CD4-positive, alpha-beta T cell treated with Interferon gamma for 1 hour (primary cell): ENCODE measurements at regions not wholly inside any gene's neighbourhood (a gene's known extent, or its start where the extent isn't known, plus 50 kb on each side); places are given as distances from the start of the nearest gene placed in this dataset.

Experiments used
- DNase-seq: peaks from one replicate; pipeline ENCODE4 v3.0.0-alpha.2; 2020

DNA sequence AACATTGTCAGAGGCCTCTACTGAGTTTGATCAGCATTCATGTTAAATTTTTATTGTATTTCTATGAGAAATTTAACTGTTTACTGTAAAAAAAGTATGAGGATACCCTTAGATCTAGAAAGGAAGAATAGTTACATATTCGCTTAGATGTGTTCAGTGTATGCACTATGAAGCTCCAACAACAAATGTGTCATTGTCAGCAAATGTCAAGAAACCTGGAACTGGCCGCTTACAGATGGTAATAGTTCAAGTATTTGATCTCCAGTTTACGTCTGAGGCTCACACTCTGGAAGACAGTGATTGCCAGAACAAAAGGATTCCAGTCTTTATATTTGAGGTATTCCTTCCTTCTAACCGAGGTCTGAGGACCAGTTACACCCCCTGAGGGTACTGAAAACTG is 921.2 kb upstream of the LRRTM1 start:
- DNase-seq = no peak

DNA sequence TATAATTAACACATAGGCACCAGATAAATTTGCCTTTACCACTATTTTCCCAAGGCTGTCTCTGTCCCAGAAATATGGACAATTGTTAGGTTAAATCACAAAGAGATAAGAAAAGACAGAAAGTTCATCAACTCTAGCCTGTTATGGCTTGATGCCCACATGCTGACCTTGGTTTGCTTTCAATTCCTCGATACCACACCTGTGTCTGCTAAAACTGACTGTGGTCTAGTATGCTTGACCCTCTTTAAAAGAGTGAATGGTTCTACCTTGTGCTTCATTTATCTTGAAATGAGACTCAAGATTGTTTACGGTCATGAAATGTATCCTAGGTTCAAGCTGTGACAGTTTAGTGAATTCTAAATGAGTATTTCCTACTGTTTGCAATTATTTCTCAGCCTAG is 909.0 kb upstream of the LRRTM1 start:
- no peak for DNase-seq

DNA sequence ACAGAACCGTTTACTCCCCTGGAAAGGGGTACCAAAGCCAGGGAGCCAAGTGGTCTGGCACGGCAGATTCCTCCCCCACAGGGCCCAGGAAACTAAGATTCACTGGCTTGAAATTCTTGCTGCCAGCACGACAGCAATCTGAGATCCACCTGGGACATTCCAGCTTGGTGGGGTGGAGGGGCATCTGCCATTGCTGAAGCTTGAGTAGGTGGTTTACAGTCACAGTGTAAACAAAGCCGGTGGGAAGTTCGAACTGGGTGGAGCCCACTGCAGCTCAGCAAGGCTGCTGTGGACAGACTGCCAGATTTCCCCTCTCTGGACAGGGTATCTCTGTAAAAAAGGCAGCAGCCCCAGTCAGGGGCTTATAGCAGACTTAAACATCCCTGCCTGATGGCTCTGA is 901.7 kb upstream of the LRRTM1 start:
- DNase-seq = no peak

DNA sequence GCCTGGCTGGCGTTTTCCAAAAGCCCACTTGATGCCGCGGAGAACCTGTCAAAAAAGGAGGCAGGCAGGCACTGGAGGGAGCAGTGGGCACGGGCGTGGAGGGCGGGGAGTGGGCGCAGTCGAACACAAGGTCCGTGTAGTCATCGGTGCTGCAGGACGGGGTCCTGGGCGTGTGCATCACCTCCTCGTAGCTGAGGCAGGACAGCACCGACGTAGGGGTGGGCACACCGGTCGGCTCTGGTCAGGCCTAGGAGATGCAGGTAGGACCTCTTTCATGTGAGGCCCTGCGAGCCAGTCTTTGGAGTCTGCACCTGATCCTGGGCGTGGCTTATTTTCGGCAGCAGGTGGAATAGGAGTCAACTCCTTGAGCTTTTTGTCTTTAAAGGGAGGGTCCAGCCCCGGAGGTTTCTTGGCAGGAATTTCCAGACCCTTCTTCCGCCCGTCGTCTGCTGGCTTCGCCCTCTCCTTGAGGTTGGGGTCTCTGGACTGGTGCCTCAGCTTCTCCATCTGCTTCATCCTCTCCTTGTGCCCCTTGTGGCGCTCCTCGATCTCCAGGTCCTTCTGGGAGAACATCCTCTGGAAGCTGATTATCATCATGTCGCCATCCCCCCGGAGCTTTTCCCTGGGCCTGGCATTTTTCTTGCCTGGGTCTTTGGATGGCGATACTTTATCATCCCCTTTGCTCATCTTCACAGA is 892.5 kb upstream of the LRRTM1 start:
- DNase-seq = no peak

DNA sequence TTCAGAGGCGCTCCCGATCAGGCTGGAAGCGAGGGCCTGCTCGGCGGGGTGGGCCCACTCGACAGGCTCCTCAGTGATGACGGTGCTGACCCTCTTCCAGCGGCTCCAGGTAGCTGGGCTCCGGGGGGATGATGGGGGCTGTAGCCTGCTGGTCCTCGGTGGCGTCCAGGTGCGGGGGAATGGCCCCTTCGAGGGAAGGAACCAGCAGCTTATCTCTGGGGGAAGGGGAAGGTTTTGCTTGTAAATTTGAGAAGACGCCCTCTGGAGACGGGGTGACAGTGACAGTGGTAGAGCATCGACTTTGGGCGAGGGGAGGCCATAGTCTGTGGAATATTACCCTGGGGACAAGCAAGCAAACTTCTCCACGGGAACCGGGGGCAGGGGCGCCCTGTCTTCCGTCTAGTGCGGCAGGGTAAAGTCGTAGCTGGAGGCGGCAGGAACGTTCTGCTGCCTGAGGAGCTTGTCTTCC is 891.9 kb upstream of the LRRTM1 start:
- no peak for DNase-seq

- DNase-seq = no peak
These were observed 891.3 kb upstream of the LRRTM1 start for GRCh38 chr2:81195774-81196382.

DNA sequence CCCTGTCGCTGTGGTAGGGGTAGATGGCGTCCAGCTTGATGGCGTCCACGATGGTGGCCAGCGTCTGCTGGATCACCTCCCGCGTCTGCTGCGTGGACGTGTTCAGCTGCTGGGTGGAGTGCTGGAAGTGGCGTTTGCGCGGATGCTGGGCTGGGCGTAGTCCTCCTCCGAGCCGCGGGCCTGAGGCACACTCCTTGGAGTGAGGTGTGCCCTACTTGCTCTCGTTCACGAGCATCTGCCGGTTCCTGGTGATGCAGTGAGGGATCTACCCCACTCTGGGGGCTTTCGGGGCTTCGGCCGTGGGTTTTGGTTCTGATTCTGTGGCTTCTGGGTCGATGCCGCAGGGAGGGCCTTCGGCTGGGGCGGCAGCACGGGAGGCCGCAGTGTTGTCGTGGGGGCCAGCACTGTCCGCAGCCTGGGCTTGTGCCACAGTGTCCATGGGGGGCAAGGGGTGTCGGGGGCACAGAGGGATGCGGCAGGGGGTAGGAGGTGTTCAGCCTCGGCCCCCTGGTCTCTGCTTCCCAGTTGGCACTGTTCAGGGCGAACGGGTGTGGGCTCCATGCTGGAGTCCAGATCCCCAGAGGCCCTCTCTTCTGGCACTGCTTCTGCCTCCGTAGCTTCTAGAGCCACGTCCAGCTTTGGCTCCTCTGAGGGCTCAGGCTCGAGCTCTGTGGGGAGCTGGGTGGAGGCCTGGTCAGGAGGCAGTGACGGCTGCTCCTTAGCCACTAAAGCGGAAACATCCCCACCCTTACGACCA is 890.6 kb upstream of the LRRTM1 start:
- no peak for DNase-seq

DNA sequence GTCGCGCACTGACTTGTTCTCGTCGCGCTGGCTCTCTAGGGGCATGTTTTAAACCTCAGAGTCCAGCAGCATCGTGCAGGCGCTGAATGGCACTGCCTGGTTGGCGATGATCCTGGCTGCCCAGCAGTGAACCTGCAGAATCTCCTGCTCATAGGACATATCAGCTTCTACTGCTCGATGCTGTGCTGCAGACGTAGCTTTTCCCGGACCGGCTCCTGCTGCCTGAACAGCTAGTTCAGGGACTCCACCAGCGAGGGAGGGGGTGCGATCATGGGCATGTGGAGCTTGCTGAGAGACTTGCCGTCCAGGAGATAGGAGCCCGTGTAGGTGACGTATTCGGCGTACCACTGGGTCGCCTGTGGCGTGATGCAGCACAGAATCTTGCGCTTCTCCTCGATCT is 890.0 kb upstream of the LRRTM1 start:
- DNase-seq = no peak

DNA sequence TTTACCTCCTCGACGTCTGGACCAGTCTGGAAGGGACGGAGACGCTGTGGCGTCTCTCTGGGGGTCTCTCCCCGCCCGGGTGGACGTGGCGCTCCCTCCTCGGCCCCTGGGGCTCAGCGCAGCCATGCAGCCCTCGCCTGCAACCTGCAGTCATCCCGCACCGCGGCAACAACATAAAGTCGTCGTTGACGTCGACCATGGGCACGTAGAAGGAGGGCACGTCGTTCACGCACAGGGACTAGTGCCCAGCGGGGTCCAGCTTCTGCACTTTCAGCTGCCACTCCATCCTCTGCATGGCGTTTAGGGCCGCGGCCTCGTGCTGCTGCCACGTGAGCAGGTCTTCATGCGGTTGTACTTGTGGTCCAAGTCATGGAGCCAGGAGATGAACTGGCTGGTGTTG is 889.6 kb upstream of the LRRTM1 start:
- DNase-seq = no peak

DNA sequence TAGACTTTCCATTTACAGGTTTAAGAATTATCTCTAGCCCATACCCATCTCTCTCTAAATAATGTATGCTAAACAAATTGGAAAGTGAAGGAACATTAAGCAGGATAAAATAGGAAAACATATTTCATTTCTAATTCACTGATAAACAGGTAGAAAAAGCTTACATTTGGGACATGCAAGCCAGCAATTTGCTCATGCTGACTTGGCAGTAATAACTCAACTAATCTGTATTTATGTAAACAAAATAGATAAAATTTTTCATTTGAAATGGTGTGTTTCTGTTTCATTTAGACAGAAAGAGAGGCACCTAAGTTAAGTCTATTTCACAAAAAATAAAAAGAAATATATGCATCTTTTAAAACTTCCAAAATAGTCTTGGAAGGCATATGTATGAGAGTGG is 877.3 kb upstream of the LRRTM1 start:
- no peak for DNase-seq

DNA sequence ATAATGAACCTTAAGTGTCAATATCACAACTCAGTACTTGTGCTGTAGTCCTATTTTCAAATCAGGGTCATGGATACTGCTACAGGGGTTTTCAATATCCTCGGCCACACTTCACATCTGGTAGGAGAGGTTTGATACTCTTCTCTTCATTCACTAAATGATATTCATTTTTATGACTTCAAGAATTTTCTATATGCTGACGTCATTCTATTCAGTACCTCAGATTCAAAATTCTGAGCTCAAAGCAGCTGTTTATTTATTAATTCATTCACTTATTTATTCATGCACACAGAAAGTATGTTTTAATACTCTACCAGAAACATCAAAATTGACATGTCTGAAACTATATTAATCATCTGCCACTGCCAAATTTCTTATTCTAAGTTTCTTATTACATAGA is 866.9 kb upstream of the LRRTM1 start:
- DNase-seq = no peak

- DNase-seq = no peak
These were observed 859.0 kb upstream of the LRRTM1 start for GRCh38 chr2:81163583-81163982.

- DNase-seq = no peak
These were observed 854.0 kb upstream of the LRRTM1 start for GRCh38 chr2:81158505-81158904.

GRCh38 chr2:81148323-81148722 is 843.8 kb upstream of the LRRTM1 start:
- no peak for DNase-seq

DNA sequence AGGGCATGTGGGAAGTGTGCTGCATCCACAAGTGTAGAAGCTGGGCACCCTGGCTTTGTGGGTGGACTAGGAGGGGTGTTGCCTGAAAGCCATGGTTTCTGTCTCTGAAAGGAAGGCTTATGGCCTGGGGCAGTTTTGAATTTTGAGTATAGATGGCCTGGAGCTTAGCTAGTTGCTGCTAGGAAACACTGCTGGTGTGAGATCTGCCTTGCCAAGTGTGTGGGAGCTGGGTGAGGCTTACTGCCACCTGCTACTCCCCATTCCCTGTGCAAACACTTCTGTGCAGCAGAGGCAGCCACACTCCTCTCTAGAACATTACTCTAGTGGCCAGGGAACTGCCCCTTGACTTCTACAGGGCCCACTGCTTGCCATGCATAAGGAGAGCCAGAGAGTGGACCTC is 831.7 kb upstream of the LRRTM1 start:
- no peak for DNase-seq

- no peak for DNase-seq
These were observed 792.8 kb upstream of the LRRTM1 start for GRCh38 chr2:81097361-81097760.

GRCh38 chr2:81093031-81093430 is 788.5 kb upstream of the LRRTM1 start:
- no peak for DNase-seq

DNA sequence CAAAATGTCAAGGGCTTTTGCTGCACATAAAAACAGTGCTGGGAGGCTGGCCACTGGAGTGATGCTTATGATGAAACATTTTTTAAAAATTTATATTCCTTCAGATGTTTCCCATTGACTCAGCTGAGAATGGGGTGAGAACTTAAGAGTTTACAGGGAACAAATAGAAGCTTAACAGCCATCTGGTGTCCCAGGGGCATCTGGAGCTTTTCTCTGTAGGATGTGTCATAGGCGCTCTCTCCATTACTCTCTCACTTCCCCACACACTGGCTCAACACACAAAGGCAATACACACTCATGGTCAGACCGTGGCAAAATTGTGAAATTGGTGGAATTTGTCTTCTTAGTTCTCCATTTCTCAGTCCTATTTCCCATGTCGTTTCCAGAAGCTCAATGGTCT is 783.1 kb upstream of the LRRTM1 start:
- no peak for DNase-seq

DNA sequence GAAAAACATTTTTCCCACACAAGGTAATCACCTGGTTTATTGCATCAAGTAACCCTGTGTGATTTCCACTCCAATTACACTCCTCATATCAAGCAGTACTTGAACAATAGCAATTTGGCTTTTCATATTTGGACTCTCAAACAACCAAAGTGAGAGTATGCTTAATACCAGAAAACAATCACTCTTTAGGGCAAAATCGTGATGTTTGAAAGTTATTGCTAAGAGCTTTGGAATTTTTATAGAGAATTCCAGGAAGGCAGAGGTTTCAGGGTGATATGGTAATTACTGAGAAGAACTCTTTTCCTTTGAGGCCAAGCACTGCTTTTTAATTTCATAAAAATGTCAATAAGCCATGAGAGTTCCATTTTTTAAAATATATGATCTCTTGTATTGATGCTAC is 779.5 kb upstream of the LRRTM1 start:
- DNase-seq = no peak

DNA sequence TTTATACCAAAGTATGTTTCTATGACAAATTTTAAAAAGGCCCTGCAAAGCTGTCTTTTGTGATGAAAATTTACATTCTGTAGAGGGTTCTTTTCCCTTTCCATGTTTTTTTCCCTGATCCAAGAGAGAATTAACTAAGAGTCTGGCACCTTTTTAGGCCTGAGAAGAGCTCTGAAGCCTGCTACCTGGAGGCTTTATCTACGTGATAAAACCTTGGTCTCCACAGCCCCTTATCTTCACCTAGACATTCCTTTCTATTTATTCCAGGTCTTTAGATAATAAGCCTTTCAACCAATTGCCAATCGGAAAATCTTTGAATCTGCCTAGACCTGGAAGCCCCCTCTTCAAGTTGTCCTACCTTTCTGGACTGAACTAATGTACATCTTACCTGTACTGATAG is 774.1 kb upstream of the LRRTM1 start:
- DNase-seq = no peak

DNA sequence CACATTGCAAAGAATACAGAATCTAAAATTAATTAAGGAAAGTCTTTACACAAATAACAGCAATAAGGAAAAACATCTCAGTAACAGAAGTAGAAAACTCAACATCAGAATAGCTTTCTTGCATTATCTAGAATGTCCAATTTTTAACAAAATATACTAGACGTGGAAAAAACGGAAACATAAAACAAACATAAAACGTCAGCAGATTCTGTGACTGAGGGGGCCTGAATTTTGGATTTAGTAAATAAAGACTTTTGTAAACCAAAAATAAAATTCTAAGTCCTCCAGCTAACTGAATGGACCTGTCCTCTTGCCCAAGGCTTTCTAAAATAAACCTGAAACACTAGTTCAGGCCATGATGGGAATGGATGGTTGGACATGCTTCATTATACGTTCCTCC is 773.5 kb upstream of the LRRTM1 start:
- no peak for DNase-seq

DNA sequence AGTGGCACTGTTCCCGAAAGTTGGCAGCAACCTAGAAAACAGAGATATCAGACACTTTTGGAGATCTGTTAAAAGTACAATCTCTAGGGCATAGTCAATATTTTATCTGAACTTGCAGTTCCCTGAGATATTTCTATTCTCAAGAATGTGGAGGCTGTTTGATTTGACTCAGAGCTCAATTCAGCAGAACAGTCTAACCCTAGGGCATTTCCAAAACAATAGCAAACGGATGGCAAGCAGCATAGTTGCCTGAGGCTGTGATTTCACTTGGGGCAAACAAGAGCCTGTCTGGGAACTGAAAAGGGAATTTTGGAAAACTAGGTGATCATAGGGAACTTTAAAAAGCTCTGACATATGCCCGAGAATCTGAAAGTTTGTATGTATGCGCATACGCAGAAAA is 772.8 kb upstream of the LRRTM1 start:
- DNase-seq = no peak

DNA sequence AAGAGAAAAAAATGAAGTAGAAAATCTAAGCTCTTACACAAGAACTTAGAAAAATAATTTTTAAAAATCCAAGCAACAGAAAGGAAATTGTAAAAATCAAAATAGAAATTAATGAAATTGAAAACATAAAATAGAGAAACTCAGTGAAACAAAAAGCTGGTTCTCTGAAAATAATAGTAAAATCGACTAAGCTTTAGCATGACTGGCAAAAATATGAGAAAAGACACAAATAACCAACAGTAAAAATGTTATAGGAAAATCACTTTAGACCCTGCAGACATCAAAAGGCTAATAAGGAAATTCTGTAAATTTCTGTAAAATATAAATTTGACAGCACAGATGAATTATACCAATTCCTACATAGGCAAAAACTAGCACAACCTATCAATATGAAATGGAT is 768.9 kb upstream of the LRRTM1 start:
- DNase-seq = no peak

GRCh38 chr2:81068144-81068543 is 763.6 kb upstream of the LRRTM1 start:
- DNase-seq = no peak
